Gastroesophageal sphincter (tissue), 4 donors: ENCODE measurements at regions not wholly inside any gene's neighbourhood (a gene's known extent, or its start where the extent isn't known, plus 50 kb on each side); places are given as distances from the start of the nearest gene placed in this dataset.

Source experiments
- ATAC-seq: fragments of 150-250 bp; one replicate; pipeline ENCODE4 v1.9.1; 2016; ENCODE audit warnings: mild to moderate bottlenecking, moderate library complexity
- H3K27ac ChIP-seq, 4 donors: fragments of 200-600 bp; sonication (generic) in 3 of 4; 1 replicate in 3 of 4; 2 replicates in 1 of 4; pipeline ENCODE4 v1.5.1; 2016 to 2019
- H3K27me3 ChIP-seq: fragments of 200-600 bp; sonication (generic); one replicate; pipeline ENCODE4 v1.5.1; 2019
- H3K36me3 ChIP-seq, 2 donors: fragments of 200-600 bp; sonication (generic); one replicate each; pipeline ENCODE4 v1.5.1; 2019; ENCODE audit warnings: control low read depth in 1 of 2
- H3K4me1 ChIP-seq, 3 donors: fragments of 200-600 bp; sonication (generic); 1 replicate in 2 of 3; 2 replicates in 1 of 3; pipeline ENCODE4 v1.5.1; 2016 to 2019; ENCODE audit warnings: control low read depth in 2 of 3
- H3K4me3 ChIP-seq, 2 donors: fragments of 200-600 bp; sonication (generic); one replicate each; pipeline ENCODE4 v1.5.1; 2019; ENCODE audit warnings: mild to moderate bottlenecking in 1 of 2, moderate library complexity in 1 of 2
- H3K9me3 ChIP-seq, 3 donors: fragments of 200-600 bp; sonication (generic); one replicate each; pipeline ENCODE4 v1.5.1; 2017 to 2019; ENCODE audit warnings: control low read depth in 2 of 3
- EP300 ChIP-seq: sonication (generic); formaldehyde crosslinking; IDR thresholded peaks from one replicate; pipeline ENCODE4 v1.6.1; 2017; ENCODE audit warnings: antibody characterized with exemption, mild to moderate bottlenecking
- POLR2A ChIP-seq, 2 donors: fragments of 450-650 bp; IDR thresholded peaks; one replicate each; pipeline ENCODE4 v1.6.1; 2017; ENCODE audit warnings: antibody characterized with exemption in 2 of 2, mild to moderate bottlenecking in 2 of 2, moderate library complexity in 1 of 2
- POLR2AphosphoS5 ChIP-seq: sonication (generic); formaldehyde crosslinking; IDR thresholded peaks from one replicate; pipeline ENCODE4 v1.6.1; 2017; ENCODE audit warnings: antibody characterized with exemption
- WGBS, 2 donors: methylation state at CpG; one replicate each; pipeline ENCODE4 v1.1.5; 2018; ENCODE audit warnings: low coverage in 1 of 2; 5-methylcytosine and 5-hydroxymethylcytosine counted together
- TF ChIP-seq, protein P1 (sequence below), 4 experiments: fragments of 200-600 bp in 2 of 4; fragments of 450-650 bp in 2 of 4; sonication (generic) in 1 of 4; IDR thresholded peaks; one replicate each; pipeline ENCODE4 v1.5.1; 2017 to 2019; ENCODE audit warnings: antibody characterized with exemption in 4 of 4, mild to moderate bottlenecking in 2 of 4, moderate library complexity in 2 of 4

DNA sequence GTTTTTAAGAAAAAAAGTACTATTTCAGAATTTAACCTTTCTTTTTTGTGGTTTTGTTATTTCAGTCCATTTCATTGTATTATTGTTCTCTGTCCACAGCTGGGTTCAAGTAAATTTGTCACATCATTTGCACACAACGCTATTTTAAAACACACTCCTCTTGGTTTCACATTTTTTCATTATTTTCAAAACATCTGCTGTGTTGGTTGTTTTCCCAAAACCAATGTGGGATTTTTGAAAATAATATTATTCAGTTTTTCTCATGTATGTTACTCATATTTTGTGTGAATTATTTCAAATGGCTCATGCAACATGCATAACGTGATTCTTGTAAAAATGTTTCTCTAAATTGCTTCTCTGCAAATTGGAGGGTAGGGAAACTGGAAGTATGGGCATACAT is 589.2 kb downstream of the METTL4 start:
- no peak for ATAC-seq
- Histone ChIP-seq H3K4me1 (no peaks in the 10 kb centered on the region), H3K27ac (no peak overlapping the region), H3K36me3 (no peaks in the 10 kb centered on the region), H3K4me3 (no peak overlapping the region), H3K9me3 (peaks cover 0 to 5% (median 0%) of the 10 kb centered on the region in 3 donors), H3K27me3 (no peaks in the 10 kb centered on the region)
- TF ChIP-seq POLR2A (IDR thresholded peaks at IDR 0.05) (no peak), EP300 (no peak), POLR2AphosphoS5 (no peak)
- TF ChIP-seq, protein P1, sequence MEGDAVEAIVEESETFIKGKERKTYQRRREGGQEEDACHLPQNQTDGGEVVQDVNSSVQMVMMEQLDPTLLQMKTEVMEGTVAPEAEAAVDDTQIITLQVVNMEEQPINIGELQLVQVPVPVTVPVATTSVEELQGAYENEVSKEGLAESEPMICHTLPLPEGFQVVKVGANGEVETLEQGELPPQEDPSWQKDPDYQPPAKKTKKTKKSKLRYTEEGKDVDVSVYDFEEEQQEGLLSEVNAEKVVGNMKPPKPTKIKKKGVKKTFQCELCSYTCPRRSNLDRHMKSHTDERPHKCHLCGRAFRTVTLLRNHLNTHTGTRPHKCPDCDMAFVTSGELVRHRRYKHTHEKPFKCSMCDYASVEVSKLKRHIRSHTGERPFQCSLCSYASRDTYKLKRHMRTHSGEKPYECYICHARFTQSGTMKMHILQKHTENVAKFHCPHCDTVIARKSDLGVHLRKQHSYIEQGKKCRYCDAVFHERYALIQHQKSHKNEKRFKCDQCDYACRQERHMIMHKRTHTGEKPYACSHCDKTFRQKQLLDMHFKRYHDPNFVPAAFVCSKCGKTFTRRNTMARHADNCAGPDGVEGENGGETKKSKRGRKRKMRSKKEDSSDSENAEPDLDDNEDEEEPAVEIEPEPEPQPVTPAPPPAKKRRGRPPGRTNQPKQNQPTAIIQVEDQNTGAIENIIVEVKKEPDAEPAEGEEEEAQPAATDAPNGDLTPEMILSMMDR (IDR thresholded peaks at IDR 0.05) = no peak
- 64 to 70% methylated on average over 2 of the region's 2 CpGs for WGBS, 2 donors

DNA sequence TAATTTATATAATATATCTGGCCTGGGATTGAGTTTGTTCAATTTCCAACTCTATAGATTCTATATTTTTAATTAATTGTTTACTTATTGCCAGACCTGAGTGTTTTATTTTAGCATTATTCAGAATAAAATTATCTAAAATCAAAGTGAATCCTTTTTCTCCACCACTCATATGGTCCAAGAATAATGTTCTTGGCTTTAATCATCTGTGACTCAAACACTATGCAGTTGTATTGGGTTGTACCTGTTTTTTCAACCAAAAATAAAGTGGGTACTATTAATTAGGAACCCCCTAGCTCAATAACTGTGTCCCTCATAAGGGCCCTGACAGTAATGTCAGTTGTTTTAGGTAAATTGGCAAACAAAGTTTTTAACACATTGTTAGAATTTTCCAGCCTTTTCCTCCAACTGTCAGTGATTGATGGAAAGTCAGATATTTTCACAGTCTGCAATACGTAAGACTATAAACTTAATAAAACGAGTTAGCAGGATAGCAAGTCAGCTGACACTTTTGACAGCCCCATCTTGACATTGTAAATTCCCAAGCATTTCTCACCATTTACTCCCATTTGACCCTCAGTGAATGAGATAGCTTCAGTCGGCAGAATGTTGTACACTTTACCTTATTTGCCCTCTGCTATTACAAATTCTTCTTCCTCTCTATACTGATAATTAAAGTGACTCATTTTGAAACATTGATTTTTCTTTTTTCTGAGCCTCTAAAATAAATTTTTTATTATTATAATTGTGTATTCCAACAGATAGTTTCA is 587.4 kb downstream of the METTL4 start:
- H3K4me3 ChIP-seq = no peak overlapping the region
- 19 to 22% methylated on average over 3 of the region's 3 CpGs for WGBS, 2 donors
- no peaks in the 10 kb centered on the region for H3K36me3 ChIP-seq
- no peaks in the 10 kb centered on the region for H3K4me1 ChIP-seq
- TF ChIP-seq POLR2A (IDR thresholded peaks at IDR 0.05) (no peak), POLR2AphosphoS5 (no peak), EP300 (no peak)
- TF ChIP-seq, protein P1 (IDR thresholded peaks at IDR 0.05) = no peak
- H3K27me3 ChIP-seq = no peaks in the 10 kb centered on the region
- H3K27ac ChIP-seq = no peak overlapping the region
- peaks cover 0 to 3% (median 0%) of the 10 kb centered on the region in 3 donors for H3K9me3 ChIP-seq
- no peak for ATAC-seq

DNA sequence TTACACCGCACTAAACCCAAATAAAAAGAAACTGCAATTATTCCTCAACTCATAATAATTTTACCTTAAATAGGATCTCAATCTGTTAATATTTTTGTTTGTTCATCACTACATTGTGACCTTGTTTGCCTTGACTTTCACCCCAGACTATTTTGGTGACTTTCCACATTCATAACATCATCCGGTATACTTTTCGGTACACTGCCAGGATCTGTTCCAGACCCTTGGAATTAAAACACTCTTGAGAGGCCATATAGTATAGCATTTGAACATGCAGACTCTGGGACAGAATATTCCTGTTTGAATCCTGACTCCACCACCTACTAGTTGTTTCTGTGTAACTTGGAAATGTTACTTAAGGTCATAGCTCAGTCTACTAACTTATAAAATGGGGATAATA is 577.4 kb downstream of the METTL4 start:
- no peak for TF ChIP-seq POLR2AphosphoS5
- TF ChIP-seq EP300 = no peak
- TF ChIP-seq, protein P1 (IDR thresholded peaks at IDR 0.05) = no peak
- no peak for TF ChIP-seq POLR2A (IDR thresholded peaks at IDR 0.05)
- no peak overlapping the region for H3K4me3 ChIP-seq
- no peaks in the 10 kb centered on the region for H3K9me3 ChIP-seq
- 83 to 96% methylated on average over 3 of the region's 3 CpGs for WGBS, 2 donors
- no peaks in the 10 kb centered on the region for H3K36me3 ChIP-seq
- H3K4me1 ChIP-seq = no peaks in the 10 kb centered on the region
- no peaks in the 10 kb centered on the region for H3K27me3 ChIP-seq
- ATAC-seq = no peak
- H3K27ac ChIP-seq = no peak overlapping the region

DNA sequence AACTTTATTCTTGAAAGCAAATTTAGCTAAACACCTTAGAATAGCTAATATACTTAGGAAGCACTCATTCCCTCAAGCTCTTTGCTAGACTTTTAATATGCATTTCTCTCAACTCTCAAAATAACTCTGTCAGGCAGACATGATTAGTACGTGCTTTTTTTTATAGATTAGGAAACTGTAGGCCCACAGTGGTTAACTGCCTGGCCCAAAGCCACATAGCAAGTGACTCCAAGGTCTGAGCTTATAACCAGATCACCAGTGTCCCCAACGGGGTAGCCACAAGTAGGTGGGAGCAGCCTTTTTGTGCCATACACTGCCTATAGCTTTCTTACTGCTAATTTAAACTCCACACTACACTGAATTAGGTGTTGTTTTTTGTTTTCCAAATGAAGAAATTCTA is 576.8 kb downstream of the METTL4 start:
- no peaks in the 10 kb centered on the region for H3K27me3 ChIP-seq
- H3K4me3 ChIP-seq = no peak overlapping the region
- H3K4me1 ChIP-seq = no peaks in the 10 kb centered on the region
- no peak for ATAC-seq
- WGBS, 2 donors = 28 to 44% methylated on average over 2 of the region's 2 CpGs
- no peaks in the 10 kb centered on the region for H3K9me3 ChIP-seq
- no peaks in the 10 kb centered on the region for H3K36me3 ChIP-seq
- no peak overlapping the region for H3K27ac ChIP-seq
- TF ChIP-seq, protein P1 (IDR thresholded peaks at IDR 0.05) = no peak
- TF ChIP-seq EP300 (no peak), POLR2A (IDR thresholded peaks at IDR 0.05) (no peak), POLR2AphosphoS5 (no peak)

DNA sequence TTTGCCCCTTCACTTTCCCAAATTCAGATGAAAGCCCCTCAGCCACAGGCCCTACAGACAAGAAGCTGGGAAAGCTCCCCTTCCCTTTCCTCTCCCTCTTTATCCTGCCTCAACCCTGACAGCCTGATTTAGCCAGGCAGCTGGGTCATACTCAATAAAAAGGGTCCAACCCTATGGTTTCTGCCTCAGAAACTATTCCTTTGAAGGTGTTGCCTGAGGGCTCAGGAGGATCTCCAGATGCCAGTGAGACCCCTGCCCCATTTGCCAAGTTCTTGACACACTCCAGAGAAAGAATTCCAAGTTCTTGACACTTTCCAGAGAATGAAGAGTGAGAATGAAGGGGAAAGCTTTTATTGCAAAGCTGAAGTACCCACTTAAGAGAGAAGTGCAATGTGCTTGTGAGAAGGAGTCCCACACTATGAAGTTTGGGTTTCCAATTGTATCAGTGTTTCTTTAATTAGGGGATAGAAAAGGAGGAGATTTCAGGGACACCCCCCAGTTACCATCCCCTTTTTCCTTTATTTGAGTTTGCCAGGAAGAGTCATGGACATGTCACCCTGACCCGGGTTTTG is 576.2 kb downstream of the METTL4 start:
- H3K4me1 ChIP-seq = no peaks in the 10 kb centered on the region
- 17 to 43% methylated on average over 1 of the region's 1 CpG for WGBS, 2 donors
- H3K36me3 ChIP-seq = no peaks in the 10 kb centered on the region
- no peaks in the 10 kb centered on the region for H3K27me3 ChIP-seq
- no peaks in the 10 kb centered on the region for H3K9me3 ChIP-seq
- no peak overlapping the region for H3K4me3 ChIP-seq
- TF ChIP-seq, protein P1 (IDR thresholded peaks at IDR 0.05) = no peak
- no peak for TF ChIP-seq POLR2AphosphoS5
- no peak for TF ChIP-seq EP300
- no peak for TF ChIP-seq POLR2A (IDR thresholded peaks at IDR 0.05)
- no peak overlapping the region for H3K27ac ChIP-seq
- no peak for ATAC-seq
